Midbrain (tissue), 1 donor: ENCODE measurements at regions not wholly inside any gene's neighbourhood (a gene's known extent, or its start where the extent isn't known, plus 50 kb on each side); places are given as distances from the start of the nearest gene placed in this dataset.

Experiments used
- DNase-seq: peaks from one replicate; lab custom pipeline; 2025; lab: John Stamatoyannopoulos, UW

- DNase-seq: no peak
Observed at GRCh38 chr3:28738425-28738824, 389.8 kb upstream of the AZI2 start.

- no peak for DNase-seq
Observed at GRCh38 chr3:28739647-28740046, 391.0 kb upstream of the AZI2 start.

- no peak for DNase-seq
Observed at GRCh38 chr3:28743271-28743670, 394.6 kb upstream of the AZI2 start.

- no peak for DNase-seq
Observed at GRCh38 chr3:28743831-28744230, 395.2 kb upstream of the AZI2 start.

GRCh38 chr3:28745436-28745835, 396.8 kb upstream of the AZI2 start:
- no peak for DNase-seq

- peak; percentile 5 for DNase-seq
Observed at GRCh38 chr3:28745916-28746617, 397.4 kb upstream of the AZI2 start.

GRCh38 chr3:28746990-28747389, 398.4 kb upstream of the AZI2 start:
- DNase-seq: no peak

- no peak for DNase-seq
Observed at GRCh38 chr3:28751864-28752263, 403.2 kb upstream of the AZI2 start.

GRCh38 chr3:28752290-28752689, 403.7 kb upstream of the AZI2 start:
- no peak for DNase-seq

- DNase-seq: no peak
Observed at GRCh38 chr3:28756056-28756455, 407.4 kb upstream of the AZI2 start.

GRCh38 chr3:28758115-28758514, 409.5 kb upstream of the AZI2 start:
- DNase-seq: no peak

GRCh38 chr3:28761375-28761774, 412.8 kb upstream of the AZI2 start:
- DNase-seq: no peak

GRCh38 chr3:28765194-28765593, 416.6 kb upstream of the AZI2 start:
- DNase-seq: no peak

- no peak for DNase-seq
Observed at GRCh38 chr3:28768439-28768838, 419.8 kb upstream of the AZI2 start.

GRCh38 chr3:28777806-28778475, 429.3 kb upstream of the AZI2 start:
- no peak for DNase-seq

GRCh38 chr3:28780480-28780879, 431.9 kb upstream of the AZI2 start:
- DNase-seq: no peak

GRCh38 chr3:28781053-28781452, 432.4 kb upstream of the AZI2 start:
- no peak for DNase-seq

GRCh38 chr3:28786446-28786845, 437.8 kb upstream of the AZI2 start:
- DNase-seq: no peak

GRCh38 chr3:28788571-28788970, 439.9 kb upstream of the AZI2 start:
- DNase-seq: no peak

- DNase-seq: no peak
Observed at GRCh38 chr3:28791713-28792255, 443.2 kb upstream of the AZI2 start.

GRCh38 chr3:28792604-28793003, 444.0 kb upstream of the AZI2 start:
- DNase-seq: no peak

GRCh38 chr3:28799084-28799483, 450.5 kb upstream of the AZI2 start:
- DNase-seq: no peak

- DNase-seq: no peak
Observed at GRCh38 chr3:28800203-28800602, 451.6 kb upstream of the AZI2 start.

GRCh38 chr3:28808068-28808467, 459.4 kb upstream of the AZI2 start:
- DNase-seq: no peak
